SK-N-MC (cell line): ENCODE measurements at regions not wholly inside any gene's neighbourhood (a gene's known extent, or its start where the extent isn't known, plus 50 kb on each side); places are given as distances from the start of the nearest gene placed in this dataset.

Source experiments
- EZH2 ChIP-seq: fragments of 200-600 bp; sonication (generic); IDR thresholded peaks from one replicate; pipeline ENCODE4 v1.6.1; 2017; ENCODE audit warnings: antibody characterized with exemption
- FOXP2 ChIP-seq: optimal IDR thresholded peaks from 2 replicates; pipeline ENCODE3; 2011; ENCODE audit warnings: mild to moderate bottlenecking, moderate library complexity; ENCODE audit not compliant: insufficient read depth; ENCODE audit errors: extremely low read length, control extremely low read depth
- POLR2AphosphoS5 ChIP-seq: IDR thresholded peaks from 2 replicates; pipeline ENCODE4 v1.6.1; 2012; ENCODE audit warnings: mild to moderate bottlenecking, low read depth, low read length, borderline replicate concordance

DNA sequence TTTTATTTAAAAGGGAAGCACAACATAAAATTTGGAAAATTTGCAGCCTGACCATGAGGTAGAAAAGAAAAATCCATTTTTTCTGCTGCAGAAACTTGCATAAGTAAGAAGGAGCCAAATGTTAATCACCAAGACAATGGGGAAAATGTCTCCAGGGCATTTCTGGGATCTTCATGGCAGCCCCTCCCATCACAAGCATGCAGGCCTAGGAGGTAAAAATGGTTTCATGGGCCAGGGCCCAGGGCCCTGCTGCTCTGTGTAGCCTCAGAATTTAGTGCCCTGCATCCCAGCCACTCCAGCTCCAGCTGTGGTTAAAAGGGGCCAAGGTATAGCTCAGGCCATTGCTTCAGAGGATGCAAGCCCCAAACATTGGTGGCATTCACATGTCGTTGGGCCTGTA lies 735.6 kb downstream of the GALC start:
- TF ChIP-seq EZH2 (no peak), POLR2AphosphoS5 (no peak), FOXP2 (no peak)
